Sigmoid colon (tissue), 6 donors: ENCODE measurements at regions not wholly inside any gene's neighbourhood (a gene's known extent, or its start where the extent isn't known, plus 50 kb on each side); places are given as distances from the start of the nearest gene placed in this dataset.

Experiments used
- DNase-seq: peaks from one replicate; pipeline ENCODE4 v3.0.0-alpha.2; 2019
- H3K27ac ChIP-seq, 4 donors: fragments of 200-600 bp; sonication (generic); one replicate each; pipeline ENCODE4 v1.5.1; 2016 to 2019; ENCODE audit warnings: mild to moderate bottlenecking in 1 of 4
- H3K27me3 ChIP-seq, 3 donors: fragments of 200-600 bp; sonication (generic); one replicate each; pipeline ENCODE4 v1.5.1; 2019; ENCODE audit warnings: mild to moderate bottlenecking in 1 of 3
- H3K36me3 ChIP-seq, 4 donors: fragments of 200-600 bp; sonication (generic); one replicate each; pipeline ENCODE4 v1.5.1; 2016 to 2019
- H3K4me1 ChIP-seq, 4 donors: fragments of 200-600 bp; sonication (generic); one replicate each; pipeline ENCODE4 v1.5.1; 2017 to 2019
- H3K4me3 ChIP-seq, 4 donors: fragments of 200-600 bp; sonication (generic); one replicate each; pipeline ENCODE4 v1.5.1; 2017 to 2019; ENCODE audit warnings: mild to moderate bottlenecking in 2 of 4, moderate library complexity in 1 of 4
- H3K9me3 ChIP-seq, 4 donors: fragments of 200-600 bp in 3 of 4; sonication (generic) in 3 of 4; one replicate each; pipeline versions ENCODE4 v1.5.1 to v1.6.1; 2013 to 2019
- EP300 ChIP-seq, 4 donors: sonication (generic); formaldehyde crosslinking; IDR thresholded peaks; one replicate each; pipeline ENCODE4 v1.6.1; 2017; ENCODE audit warnings: antibody characterized with exemption in 4 of 4
- POLR2A ChIP-seq, 2 donors: fragments of 450-650 bp; IDR thresholded peaks; one replicate each; pipeline ENCODE4 v1.6.1; 2016; ENCODE audit warnings: antibody characterized with exemption in 2 of 2, mild to moderate bottlenecking in 2 of 2, moderate library complexity in 2 of 2
- POLR2AphosphoS5 ChIP-seq, 4 donors: sonication (generic); formaldehyde crosslinking; IDR thresholded peaks; one replicate each; pipeline ENCODE4 v1.6.1; 2017; ENCODE audit warnings: antibody characterized with exemption in 4 of 4
- WGBS, 2 donors: extraction: QIAGEN DNeasy Blood & Tissue Kit; methylation state at CpG; one replicate each; pipeline ENCODE4 v1.1.7; 2013; 5-methylcytosine and 5-hydroxymethylcytosine counted together
- intact Hi-C: fragments of 100-400 bp; cut with DNase I; formaldehyde crosslinking; loops from one replicate; pipeline ENCODE4 v1.15.1; 2023
- TF ChIP-seq, protein P1 (sequence below), 4 experiments: fragments of 450-650 bp in 3 of 4; fragments of 200-600 bp in 1 of 4; IDR thresholded peaks; one replicate each; pipeline ENCODE4 v1.5.1; 2016 to 2019; ENCODE audit warnings: antibody characterized with exemption in 4 of 4, mild to moderate bottlenecking in 3 of 4, moderate library complexity in 2 of 4
- donor health status: healthy with polysubstance abuse.
- donor health status: healthy.

DNA sequence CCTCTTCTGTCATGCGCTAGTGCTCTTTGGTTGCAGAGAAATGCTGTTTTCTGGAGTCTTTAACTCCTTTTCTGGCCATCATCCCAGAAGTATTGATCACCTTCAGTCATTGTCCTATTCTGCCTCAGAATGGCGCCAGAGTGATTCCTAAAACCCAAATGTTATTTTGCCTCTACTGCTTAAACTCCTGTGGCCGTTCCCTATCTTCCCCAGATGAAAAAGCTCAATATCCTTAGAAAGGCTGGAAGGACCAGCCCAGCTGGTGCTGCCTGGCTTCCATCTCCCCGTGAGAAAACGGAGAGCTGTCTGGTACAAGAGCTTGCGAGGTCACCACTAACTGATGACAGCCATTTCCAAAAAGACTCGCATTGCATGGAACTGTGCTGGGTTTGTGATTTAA lies 179.1 kb downstream of the RBM26 start:
- 61 to 68% methylated on average over 7 of the region's 7 CpGs for WGBS, 2 donors
- no peak overlapping the region for H3K4me3 ChIP-seq
- no peaks in the 10 kb centered on the region for H3K9me3 ChIP-seq

DNA sequence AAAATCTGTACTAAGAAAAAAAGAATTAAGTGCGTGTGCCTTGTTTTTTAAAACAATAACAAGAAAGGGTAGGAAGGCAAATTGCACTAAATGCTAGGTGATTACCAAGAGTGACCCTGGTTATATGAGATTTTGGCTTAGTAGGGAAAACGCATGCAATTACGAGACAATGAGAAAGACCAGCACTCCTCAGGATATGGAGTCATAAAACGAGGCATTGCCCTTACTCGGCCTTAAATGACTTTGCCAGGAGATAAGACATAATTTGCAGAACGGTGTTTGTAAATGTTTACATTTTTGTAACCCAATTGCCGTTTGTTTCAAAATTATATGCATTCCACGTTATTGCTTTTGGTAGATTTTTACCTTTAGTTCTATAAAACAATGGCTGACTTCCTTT lies 179.8 kb downstream of the RBM26 start:
- Histone ChIP-seq H3K27me3 (no peaks in the 10 kb centered on the region), H3K4me1 (peaks cover 0 to 7% (median 6%) of the 10 kb centered on the region in 4 donors), H3K27ac (no peak overlapping the region), H3K36me3 (no peaks in the 10 kb centered on the region), H3K9me3 (no peaks in the 10 kb centered on the region), H3K4me3 (no peak overlapping the region)
- intact Hi-C loops: no loop called here
- DNase-seq: no peak
- TF ChIP-seq, protein P1, sequence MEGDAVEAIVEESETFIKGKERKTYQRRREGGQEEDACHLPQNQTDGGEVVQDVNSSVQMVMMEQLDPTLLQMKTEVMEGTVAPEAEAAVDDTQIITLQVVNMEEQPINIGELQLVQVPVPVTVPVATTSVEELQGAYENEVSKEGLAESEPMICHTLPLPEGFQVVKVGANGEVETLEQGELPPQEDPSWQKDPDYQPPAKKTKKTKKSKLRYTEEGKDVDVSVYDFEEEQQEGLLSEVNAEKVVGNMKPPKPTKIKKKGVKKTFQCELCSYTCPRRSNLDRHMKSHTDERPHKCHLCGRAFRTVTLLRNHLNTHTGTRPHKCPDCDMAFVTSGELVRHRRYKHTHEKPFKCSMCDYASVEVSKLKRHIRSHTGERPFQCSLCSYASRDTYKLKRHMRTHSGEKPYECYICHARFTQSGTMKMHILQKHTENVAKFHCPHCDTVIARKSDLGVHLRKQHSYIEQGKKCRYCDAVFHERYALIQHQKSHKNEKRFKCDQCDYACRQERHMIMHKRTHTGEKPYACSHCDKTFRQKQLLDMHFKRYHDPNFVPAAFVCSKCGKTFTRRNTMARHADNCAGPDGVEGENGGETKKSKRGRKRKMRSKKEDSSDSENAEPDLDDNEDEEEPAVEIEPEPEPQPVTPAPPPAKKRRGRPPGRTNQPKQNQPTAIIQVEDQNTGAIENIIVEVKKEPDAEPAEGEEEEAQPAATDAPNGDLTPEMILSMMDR (IDR thresholded peaks at IDR 0.05): no peak
- TF ChIP-seq POLR2AphosphoS5 (IDR thresholded peaks at IDR 0.05) (no peak), POLR2A (IDR thresholded peaks at IDR 0.05) (no peak), EP300 (IDR thresholded peaks at IDR 0.05) (no peak)
- WGBS, 2 donors: 9 to 29% methylated on average over 8 of the region's 8 CpGs

More for the DNA sequence above, 179.1 kb downstream of the RBM26 start:
- Histone ChIP-seq H3K27me3 (no peaks in the 10 kb centered on the region), H3K27ac (no peak overlapping the region), H3K4me1 (peaks cover 0 to 7% (median 6%) of the 10 kb centered on the region in 4 donors), H3K36me3 (no peaks in the 10 kb centered on the region)
- intact Hi-C loops: no loop called here
- TF ChIP-seq EP300 (IDR thresholded peaks at IDR 0.05) (no peak), POLR2AphosphoS5 (IDR thresholded peaks at IDR 0.05) (no peak), POLR2A (IDR thresholded peaks at IDR 0.05) (no peak)
- TF ChIP-seq, protein P1 (IDR thresholded peaks at IDR 0.05): no peak
- no peak for DNase-seq

DNA sequence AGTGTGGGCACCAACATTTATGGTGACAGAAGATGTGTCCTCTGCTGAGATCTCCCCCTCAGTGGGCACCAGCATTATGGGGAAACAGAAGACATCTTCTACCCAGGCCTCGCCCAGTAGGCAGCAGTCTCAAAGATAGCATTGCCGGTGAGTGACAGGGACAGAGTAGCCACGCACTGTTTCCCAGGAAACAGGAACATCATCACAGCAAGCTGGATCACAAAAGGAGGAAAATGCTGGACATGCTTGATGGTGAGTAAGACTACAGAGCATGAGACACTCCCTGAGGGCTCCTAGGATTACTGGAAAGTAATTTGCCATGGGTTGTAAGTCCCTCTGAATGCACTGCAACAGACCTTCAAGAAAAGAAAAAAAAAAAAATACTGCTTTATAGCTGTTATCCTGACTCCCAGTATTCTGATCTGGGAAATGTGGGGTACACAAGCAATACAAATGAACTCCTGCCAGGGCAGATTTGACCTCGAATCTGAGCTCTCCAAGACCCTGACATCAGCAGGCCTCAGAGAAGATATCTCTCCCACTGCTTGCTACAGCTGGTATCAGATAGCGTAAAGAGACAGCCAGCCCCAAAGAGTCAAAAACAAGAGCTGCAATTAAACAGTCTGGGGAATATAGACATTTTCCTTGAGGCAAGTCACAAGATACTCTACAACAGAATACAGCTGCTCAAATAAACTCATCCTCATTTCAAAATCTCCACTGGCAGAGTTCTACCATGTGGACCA lies 180.4 kb downstream of the RBM26 start:
- H3K4me1 ChIP-seq: peaks cover 0 to 7% (median 6%) of the 10 kb centered on the region in 4 donors
- no peak for DNase-seq
- no peaks in the 10 kb centered on the region for H3K27me3 ChIP-seq
- no peak overlapping the region for H3K27ac ChIP-seq
- 48 to 72% methylated on average over 5 of the region's 5 CpGs for WGBS, 2 donors
- TF ChIP-seq POLR2AphosphoS5 (IDR thresholded peaks at IDR 0.05) (no peak), EP300 (IDR thresholded peaks at IDR 0.05) (no peak), POLR2A (IDR thresholded peaks at IDR 0.05) (no peak)
- TF ChIP-seq, protein P1 (IDR thresholded peaks at IDR 0.05): no peak
- no peak overlapping the region for H3K4me3 ChIP-seq
- intact Hi-C loops: no loop called here
- no peaks in the 10 kb centered on the region for H3K9me3 ChIP-seq
- H3K36me3 ChIP-seq: no peaks in the 10 kb centered on the region

DNA sequence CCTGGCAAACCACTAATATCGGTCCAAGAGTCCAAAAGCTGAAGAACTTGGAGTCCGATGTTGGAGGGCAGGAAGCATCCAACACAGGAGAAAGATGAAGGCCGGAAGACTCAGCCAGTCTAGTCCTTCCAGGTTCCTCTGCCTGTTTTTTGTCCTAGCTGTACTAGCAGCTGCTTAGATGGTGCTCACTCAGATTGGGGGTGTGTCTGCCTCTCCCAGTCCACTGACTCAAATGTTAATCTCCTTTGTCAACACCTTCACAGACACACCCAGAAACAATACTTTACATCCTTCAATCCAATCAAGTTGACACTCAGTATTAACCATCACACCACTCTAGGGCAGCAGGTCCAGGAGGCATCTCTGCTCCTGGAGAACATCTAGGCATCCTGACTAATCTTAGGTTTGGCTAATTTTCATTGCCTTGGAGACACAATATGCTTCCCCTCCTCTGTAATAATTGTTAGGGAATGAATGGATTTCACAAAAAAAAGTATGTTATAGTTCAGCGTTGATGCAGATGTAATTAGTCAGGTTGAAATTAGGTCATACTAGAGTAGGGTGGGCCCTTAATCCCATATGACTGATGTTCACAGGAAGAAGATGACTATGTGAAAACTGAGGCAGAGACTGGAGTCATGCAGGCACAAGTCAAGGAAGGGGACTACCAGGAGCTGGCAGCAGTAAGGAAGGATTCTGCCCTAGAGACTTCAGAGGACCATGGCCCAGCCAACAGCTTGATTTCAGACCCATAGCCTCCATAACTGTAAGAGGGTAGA lies 183.4 kb downstream of the RBM26 start:
- 75 to 94% methylated on average over 4 of the region's 4 CpGs for WGBS, 2 donors
- Histone ChIP-seq H3K9me3 (no peaks in the 10 kb centered on the region), H3K4me3 (no peak overlapping the region), H3K27me3 (no peaks in the 10 kb centered on the region), H3K36me3 (no peaks in the 10 kb centered on the region), H3K27ac (no peak overlapping the region), H3K4me1 (peaks cover 0 to 7% (median 6%) of the 10 kb centered on the region in 4 donors)
- no peak for DNase-seq
- TF ChIP-seq, protein P1 (IDR thresholded peaks at IDR 0.05): no peak
- TF ChIP-seq POLR2AphosphoS5 (IDR thresholded peaks at IDR 0.05): no peak
- no peak for TF ChIP-seq EP300 (IDR thresholded peaks at IDR 0.05)
- no peak for TF ChIP-seq POLR2A (IDR thresholded peaks at IDR 0.05)
- intact Hi-C loops: no loop called here
